NCI-H2029 (cell line): ENCODE measurements at regions not wholly inside any gene's neighbourhood (a gene's known extent, or its start where the extent isn't known, plus 50 kb on each side); places are given as distances from the start of the nearest gene placed in this dataset.

Experiments used
- DNase-seq: peaks from one replicate; lab custom pipeline; 2025; lab: John Stamatoyannopoulos, UW

GRCh38 chr7:41085244-41085643 lies 617.6 kb downstream of the INHBA start:
- no peak for DNase-seq

GRCh38 chr7:41084381-41084780 lies 618.5 kb downstream of the INHBA start:
- DNase-seq = no peak

GRCh38 chr7:41069635-41070034 lies 633.3 kb downstream of the INHBA start:
- no peak for DNase-seq

GRCh38 chr7:41067576-41067975 lies 635.3 kb downstream of the INHBA start:
- DNase-seq = no peak

GRCh38 chr7:41065663-41066062 lies 637.2 kb downstream of the INHBA start:
- DNase-seq = peak; percentile 74

- DNase-seq = no peak
These were observed 639.8 kb downstream of the INHBA start for GRCh38 chr7:41063116-41063515.

- DNase-seq = no peak
These were observed 642.1 kb downstream of the INHBA start for GRCh38 chr7:41060796-41061195.

- no peak for DNase-seq
These were observed 643.1 kb downstream of the INHBA start for GRCh38 chr7:41059796-41060195.

- DNase-seq = peak; percentile 91
These were observed 643.7 kb downstream of the INHBA start for GRCh38 chr7:41058986-41059741.

GRCh38 chr7:41054960-41055661 lies 647.8 kb downstream of the INHBA start:
- DNase-seq = no peak

- no peak for DNase-seq
These were observed 649.1 kb downstream of the INHBA start for GRCh38 chr7:41053820-41054219.

GRCh38 chr7:41052736-41053135 lies 650.2 kb downstream of the INHBA start:
- no peak for DNase-seq

GRCh38 chr7:41052201-41052600 lies 650.7 kb downstream of the INHBA start:
- no peak for DNase-seq

- no peak for DNase-seq
These were observed 651.4 kb downstream of the INHBA start for GRCh38 chr7:41051535-41051934.

GRCh38 chr7:41051062-41051461 lies 651.8 kb downstream of the INHBA start:
- no peak for DNase-seq

GRCh38 chr7:41048771-41049170 lies 654.1 kb downstream of the INHBA start:
- DNase-seq = no peak

GRCh38 chr7:41047789-41048191 lies 655.1 kb downstream of the INHBA start:
- no peak for DNase-seq

GRCh38 chr7:41047211-41047610 lies 655.7 kb downstream of the INHBA start:
- DNase-seq = no peak

- peak; percentile 23 for DNase-seq
These were observed 656.1 kb downstream of the INHBA start for GRCh38 chr7:41046776-41047175.

- DNase-seq = no peak
These were observed 656.6 kb downstream of the INHBA start for GRCh38 chr7:41046221-41046761.

GRCh38 chr7:41045556-41046123 lies 657.2 kb downstream of the INHBA start:
- peak; percentile 86 for DNase-seq

GRCh38 chr7:41039981-41040380 lies 662.9 kb downstream of the INHBA start:
- no peak for DNase-seq

GRCh38 chr7:41039386-41039953 lies 663.4 kb downstream of the INHBA start:
- no peak for DNase-seq
